COLO829 (cell line): ENCODE measurements at regions not wholly inside any gene's neighbourhood (a gene's known extent, or its start where the extent isn't known, plus 50 kb on each side); places are given as distances from the start of the nearest gene placed in this dataset.

Source experiments
- DNase-seq: peaks from one replicate; pipeline ENCODE4 v3.0.0; 2012; ENCODE audit warnings: low spot score

GRCh38 chrX:69362856-69363255 lies 141.3 kb upstream of the NALF2 start:
- DNase-seq, result no peak

DNA sequence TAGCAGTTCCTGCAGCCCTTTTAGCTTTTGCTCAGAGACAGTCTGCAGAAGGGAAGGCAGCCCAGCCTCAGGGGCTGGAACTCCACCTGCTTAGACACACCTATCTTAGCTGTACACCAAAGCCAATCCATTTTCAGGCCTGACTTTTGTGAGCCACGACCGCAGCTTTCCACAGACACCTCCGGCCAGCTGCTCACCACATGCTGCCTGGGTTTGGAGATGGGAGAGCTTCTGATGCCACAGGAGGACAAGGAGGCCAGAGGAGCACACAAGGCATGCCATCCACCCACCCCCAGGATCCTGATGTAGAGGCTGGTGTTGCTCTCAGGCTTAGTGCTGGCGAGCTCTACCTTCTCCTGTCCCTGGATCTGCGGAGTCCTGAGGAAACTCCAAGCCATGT lies 141.8 kb upstream of the NALF2 start:
- DNase-seq, result no peak

- DNase-seq, result no peak
These were observed 142.7 kb upstream of the NALF2 start for GRCh38 chrX:69361311-69361845.

DNA sequence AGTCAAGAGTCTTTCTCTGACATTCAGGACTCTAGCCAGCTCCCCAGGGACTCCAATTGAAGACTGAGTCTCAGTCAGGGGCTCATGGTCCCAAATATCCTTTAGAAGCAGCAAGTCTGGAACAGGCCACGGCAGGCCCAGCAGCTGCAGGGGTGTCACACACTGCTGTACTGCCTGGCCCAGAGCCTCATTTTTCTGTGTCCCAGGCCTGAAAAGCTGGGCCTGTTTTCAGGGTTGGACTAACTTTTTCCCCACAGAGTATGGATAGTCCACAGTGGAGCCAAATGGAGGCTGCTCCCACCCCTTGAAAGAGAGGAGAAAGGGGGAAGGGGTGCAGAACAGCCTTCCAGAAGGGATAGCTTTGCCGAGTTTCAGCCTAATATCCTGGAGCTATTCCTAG lies 146.8 kb upstream of the NALF2 start:
- no peak for DNase-seq

DNA sequence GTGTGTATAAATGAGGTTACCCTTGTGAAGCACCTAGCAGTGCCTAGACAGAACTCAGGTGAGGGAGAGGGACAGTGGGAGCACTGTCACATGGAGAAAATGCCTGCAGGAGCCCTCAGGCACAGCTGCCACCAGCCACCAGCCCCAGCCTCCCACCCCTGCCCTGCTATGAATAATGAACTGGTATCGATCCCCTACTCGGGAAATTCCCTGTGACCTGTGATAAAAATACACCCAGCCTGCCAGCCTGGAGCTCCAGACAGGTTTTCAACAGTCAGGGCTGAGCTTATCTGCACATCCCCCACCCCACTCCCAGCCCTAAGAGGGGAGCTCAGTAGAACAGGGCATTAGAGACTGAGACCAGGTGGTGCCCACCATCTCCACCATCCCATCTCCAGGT lies 159.6 kb upstream of the PJA1 start:
- no peak for DNase-seq

DNA sequence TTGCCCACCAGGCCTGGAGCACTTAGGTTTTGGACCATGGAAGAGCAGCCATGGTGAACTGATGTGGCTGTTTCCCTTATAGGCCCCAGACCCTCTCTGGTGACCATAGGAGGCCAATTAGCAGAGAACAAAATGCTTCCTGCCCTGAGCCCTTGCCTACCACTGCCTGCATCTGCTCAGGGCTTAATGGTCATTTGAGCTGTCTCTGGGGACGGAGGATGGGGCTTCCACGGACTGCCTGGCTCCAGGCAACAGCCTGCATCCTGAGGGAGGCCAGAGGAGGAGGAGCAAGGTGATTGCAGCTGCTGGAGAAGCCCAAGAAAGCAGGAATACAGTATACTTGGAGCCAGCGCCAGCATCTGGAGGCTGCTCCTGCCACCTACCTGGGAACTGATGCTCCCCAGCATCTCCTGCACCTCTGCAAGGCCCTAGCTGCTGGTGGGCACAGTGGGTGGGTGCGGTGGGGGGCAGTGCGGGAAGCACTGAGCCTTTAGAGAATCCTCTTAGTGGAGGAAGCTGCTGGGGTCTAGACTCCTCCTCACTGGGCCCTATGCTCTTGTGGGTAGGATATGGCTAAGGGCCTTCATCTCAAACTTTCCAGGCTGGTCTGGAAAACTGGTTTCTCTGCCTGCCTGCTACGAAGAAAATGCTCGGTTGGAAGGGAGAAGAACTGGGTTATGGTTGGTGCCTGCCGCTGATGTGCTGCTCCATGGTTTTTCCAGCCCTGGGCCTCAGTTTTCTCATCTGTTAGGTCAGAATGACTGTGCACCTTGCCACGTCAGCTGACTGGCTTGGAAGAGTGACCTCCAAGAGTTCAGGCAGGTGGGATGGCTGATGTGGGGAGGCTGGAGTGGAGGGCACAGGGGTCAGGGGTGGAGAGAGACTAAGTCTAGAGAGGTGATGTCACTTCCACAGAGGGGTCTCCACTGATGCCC lies 158.8 kb upstream of the PJA1 start:
- no peak for DNase-seq

- no peak for DNase-seq
These were observed 156.5 kb upstream of the PJA1 start for GRCh38 chrX:69321789-69322188.

DNA sequence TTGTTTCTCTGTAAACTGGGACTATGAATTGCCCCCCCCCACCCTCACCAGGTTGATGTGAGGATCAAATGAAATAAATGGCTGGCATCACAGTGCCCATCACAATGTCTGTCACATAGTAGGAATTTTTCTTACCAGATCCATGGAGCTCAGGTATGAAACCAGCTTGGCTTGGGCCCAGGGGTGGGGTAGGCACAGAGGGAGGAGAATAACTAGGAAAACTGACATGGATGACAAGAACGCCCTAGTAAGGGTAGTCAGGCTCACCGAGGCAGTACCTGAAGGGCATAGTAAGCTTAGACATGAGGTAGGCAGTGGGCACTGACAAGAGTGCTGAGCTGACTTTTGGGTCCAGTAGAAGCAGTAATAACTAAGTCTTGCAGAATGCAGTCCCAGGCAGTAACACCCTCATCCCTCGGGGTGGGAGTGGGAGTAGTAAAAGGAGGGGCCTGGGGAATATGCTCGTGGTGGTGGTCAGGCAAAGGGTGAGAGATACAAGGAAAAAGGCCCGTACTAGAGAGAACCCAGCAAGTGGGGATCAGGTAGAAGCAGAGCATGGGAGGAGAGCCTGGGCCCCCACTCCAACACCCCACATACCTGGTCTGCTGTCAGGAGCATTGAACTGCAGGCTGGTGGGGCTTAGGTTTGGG lies 155.9 kb upstream of the PJA1 start:
- DNase-seq, result no peak

- DNase-seq, result no peak
These were observed 154.9 kb upstream of the PJA1 start for GRCh38 chrX:69320116-69320515.

GRCh38 chrX:69319376-69319775 lies 154.1 kb upstream of the PJA1 start:
- DNase-seq, result no peak

DNA sequence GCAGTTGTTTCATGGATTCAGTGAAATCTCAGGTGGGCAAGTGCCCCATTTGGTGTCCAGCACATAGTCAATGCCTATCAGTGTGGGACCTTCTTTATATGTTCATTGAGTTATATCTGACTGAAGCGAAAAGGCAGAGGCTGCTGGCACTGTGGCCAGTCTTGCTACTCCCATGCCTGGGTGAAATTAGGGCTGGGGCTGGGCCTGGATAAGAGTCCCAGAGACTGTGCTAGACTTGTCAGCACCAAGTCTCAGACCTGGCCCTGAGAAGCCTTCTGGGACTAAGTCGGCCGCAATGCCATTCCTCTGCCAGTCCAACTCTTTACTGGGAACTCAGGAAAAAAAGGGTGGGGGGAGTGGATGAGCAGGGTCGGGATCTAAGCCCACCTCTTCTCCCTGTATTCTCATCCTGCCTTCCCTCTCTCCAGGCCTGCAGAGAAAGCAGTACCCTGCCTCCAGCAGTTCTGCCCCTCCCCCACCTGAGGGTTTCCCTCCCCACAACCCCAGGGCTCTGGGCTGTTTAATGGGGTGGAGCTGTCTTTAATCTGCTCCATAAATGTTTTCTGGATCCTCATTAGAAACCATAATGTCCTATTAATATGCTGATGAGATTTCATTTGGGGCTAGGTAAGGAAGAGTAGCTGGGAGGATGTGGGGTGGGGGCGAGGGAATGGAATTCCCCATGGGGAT lies 153.5 kb upstream of the PJA1 start:
- DNase-seq, result no peak

- DNase-seq, result no peak
These were observed 152.5 kb upstream of the PJA1 start for GRCh38 chrX:69317721-69318120.

DNA sequence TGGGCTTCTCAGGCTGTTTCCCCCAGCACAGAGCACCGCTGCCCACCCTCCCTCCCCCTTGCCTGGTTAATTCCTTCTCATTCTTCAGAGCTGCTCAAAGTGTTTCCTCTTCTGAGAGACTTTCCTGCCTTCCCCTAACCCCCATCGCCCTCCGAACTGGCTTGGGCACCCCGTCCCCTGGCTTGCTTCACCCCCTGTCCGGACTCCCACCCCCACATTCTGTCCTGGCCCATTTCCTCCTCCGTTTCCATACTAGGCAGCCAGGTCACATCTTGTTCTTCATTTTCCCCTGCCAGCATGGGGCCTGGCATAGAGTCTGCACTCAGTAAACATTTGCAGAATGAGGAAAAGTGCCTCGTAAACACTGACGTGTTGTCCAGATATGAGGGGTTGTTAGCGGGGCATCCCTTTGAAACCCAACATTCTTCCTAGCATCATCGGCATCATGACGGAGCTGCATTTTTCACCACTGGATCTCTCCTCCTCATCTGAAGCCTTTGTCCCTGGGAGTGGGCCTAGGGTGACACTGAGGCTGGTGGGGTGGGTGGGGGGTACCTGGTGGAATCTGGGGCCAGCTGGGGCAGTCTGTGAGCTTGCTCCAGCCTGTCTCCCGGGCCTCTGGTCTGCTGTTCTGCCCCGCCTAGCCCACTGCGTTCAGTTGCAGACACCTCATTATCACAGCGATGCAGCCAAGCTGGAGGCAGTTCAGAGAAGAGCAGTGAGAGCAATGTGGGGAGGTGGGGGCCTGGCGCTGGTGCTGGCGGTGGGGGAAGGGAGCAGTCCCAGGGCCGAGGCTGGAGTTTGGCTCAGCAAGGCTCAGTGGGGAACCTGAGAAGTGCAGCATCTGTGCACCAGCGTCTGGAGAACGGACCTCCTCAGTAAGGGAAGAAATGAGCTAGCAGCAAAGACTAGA lies 149.4 kb upstream of the PJA1 start:
- no peak for DNase-seq

- DNase-seq, result no peak
These were observed 148.5 kb upstream of the PJA1 start for GRCh38 chrX:69313617-69314290.

DNA sequence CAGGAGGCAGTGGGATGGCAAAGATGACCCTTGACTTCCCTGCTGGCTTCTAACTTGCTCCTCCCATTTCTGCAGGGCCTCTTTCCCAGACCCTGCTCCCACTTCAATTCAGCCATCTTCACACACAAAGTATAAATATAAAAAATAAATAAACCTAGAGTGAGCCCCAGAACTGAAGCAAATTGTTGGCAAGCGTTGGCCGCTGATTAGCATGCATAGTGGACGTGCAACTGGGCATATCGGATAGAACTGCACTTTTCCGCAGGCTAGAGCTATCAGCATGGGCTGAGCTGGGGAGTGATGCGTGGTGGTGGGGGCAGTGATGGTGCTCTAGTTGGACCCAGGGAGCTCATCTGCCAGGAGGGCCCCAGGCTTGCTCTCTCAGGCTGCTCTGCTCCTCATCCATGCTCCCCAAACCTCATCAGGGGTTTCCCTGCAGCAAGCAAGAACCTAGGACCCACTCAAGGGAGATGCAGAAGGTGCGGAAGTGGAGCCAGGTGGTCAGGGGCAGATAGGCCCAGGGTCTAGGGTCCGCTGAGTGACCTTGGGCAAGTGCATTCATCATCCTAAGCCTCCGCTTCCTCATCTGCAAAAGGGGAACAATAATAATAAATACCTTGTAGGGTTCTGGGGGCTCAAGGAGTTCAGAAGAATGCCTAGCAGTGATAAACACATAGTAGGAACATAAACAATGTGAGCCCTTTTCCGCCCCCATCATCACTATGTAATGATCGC lies 146.8 kb upstream of the PJA1 start:
- no peak for DNase-seq

DNA sequence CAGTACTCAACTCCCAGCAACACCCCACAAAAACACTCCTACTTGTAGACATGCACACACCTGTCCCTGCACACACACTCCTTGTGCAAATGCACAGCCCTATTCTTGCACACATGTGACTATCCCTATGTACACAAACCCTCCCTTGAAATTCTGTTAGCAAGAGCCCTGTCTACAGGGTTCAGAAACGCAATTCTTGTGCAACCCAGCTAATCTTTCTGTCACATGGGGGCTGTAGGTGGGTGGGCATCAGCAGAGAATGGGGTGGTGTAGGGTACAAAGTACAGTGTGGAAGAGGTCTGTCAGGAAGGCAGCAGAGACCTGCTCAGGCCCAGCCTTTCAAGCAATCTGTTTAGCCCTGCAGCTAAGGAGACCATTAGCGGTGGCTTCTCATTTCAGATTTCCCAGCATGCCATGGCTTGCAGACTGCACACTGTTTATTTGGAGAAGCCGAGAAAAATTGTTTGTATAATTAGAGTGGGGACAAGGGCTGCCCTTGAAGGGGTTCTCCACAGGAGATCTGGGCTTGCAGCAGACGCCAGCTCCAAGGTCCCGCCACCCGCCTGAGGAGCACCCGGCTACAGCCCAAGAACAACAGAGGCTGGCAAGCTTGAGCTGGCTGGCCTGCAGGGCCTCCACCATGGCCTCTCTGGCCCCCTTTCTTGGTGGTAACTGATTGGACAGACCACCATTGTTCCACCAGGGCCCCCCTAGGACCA lies 144.0 kb upstream of the PJA1 start:
- DNase-seq, result no peak

DNA sequence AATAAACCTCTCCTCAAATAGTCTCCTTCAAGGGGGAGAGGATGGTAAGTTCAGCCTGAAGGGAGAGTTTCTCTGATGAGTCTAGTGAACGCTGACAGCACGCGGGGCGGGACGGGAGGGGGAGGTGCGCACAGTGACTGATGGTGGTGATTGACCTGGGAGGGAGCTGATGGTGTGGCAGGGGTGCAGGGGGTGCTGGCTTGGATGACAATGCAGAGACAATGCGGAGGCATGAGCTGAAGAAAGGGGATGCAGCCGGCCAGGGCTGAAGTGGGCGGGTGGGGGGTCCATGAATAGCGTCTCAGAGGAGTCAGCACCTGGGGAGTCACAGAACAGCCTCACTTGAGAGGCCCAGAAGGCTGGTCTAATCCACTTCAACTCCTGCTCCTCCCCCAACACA lies 142.5 kb upstream of the PJA1 start:
- DNase-seq, result no peak

- DNase-seq, result no peak
These were observed 141.8 kb upstream of the PJA1 start for GRCh38 chrX:69307029-69307428.

DNA sequence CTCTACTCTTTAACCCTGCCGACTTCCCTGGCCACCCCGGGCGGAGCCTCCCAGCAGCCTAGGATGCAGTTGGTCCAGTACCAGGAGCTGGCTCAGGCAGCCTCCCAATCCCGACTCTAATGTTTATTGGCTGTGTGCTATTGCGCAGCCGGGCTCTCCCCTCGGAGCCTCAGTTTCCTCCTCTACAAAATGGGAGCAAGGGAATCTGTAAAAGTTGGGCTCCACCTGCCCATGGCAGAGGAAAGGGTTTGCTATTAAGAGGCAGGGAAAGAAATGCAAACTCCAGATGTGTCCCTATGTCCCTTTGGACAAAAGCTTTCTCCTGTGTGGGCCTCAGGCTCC lies 140.8 kb upstream of the PJA1 start:
- no peak for DNase-seq
